GM19467 (cell line): ENCODE measurements at regions not wholly inside any gene's neighbourhood (a gene's known extent, or its start where the extent isn't known, plus 50 kb on each side); places are given as distances from the start of the nearest gene placed in this dataset.
"Not testable (repeated sequence)": the region's sequence is repeated elsewhere in the genome, so short reads cannot be mapped to it uniquely, and the experiment has no call there.

ENCODE experiments used
- ATAC-seq: cut with Tn5 transposase; IDR thresholded peaks from one replicate; pipeline ENCODE4 v1.9.1; 2021; ENCODE audit warnings: mild to moderate bottlenecking, moderate library complexity; ENCODE audit not compliant: unreplicated experiment

GRCh38 chr3:106825962-106826605, 551.2 kb upstream of the CCDC54 start:
- no peak for ATAC-seq

- ATAC-seq, result no peak
These were observed 550.4 kb upstream of the CCDC54 start for GRCh38 chr3:106826791-106827311.

GRCh38 chr3:106827515-106828213, 549.6 kb upstream of the CCDC54 start:
- no peak for ATAC-seq

GRCh38 chr3:106829206-106829605, 548.0 kb upstream of the CCDC54 start:
- no peak for ATAC-seq

- no peak for ATAC-seq
These were observed 546.9 kb upstream of the CCDC54 start for GRCh38 chr3:106830334-106830733.

GRCh38 chr3:106836906-106837305, 540.3 kb upstream of the CCDC54 start:
- no peak for ATAC-seq

GRCh38 chr3:106837616-106838015, 539.6 kb upstream of the CCDC54 start:
- ATAC-seq, result no peak

- ATAC-seq, result no peak
These were observed 537.5 kb upstream of the CCDC54 start for GRCh38 chr3:106839576-106840280.

- ATAC-seq, result no peak
These were observed 536.9 kb upstream of the CCDC54 start for GRCh38 chr3:106840319-106840718.

- no peak for ATAC-seq
These were observed 535.1 kb upstream of the CCDC54 start for GRCh38 chr3:106842151-106842550.

GRCh38 chr3:106844638-106845037, 532.6 kb upstream of the CCDC54 start:
- ATAC-seq, result no peak

GRCh38 chr3:106848099-106848498, 529.1 kb upstream of the CCDC54 start:
- no peak for ATAC-seq

GRCh38 chr3:106850437-106850836, 526.8 kb upstream of the CCDC54 start:
- no peak for ATAC-seq

- not testable (repeated sequence) for ATAC-seq
These were observed 518.9 kb upstream of the CCDC54 start for GRCh38 chr3:106858321-106858720.

- ATAC-seq, result no peak
These were observed 517.1 kb upstream of the CCDC54 start for GRCh38 chr3:106860182-106860581.

GRCh38 chr3:106862067-106862466, 515.2 kb upstream of the CCDC54 start:
- no peak for ATAC-seq

- no peak for ATAC-seq
These were observed 499.6 kb upstream of the CCDC54 start for GRCh38 chr3:106877627-106878026.

- ATAC-seq, result no peak
These were observed 497.0 kb upstream of the CCDC54 start for GRCh38 chr3:106880206-106880605.

GRCh38 chr3:106881186-106881585, 496.1 kb upstream of the CCDC54 start:
- ATAC-seq, result no peak

GRCh38 chr3:106882297-106882696, 494.9 kb upstream of the CCDC54 start:
- ATAC-seq, result no peak

- no peak for ATAC-seq
These were observed 471.2 kb upstream of the CCDC54 start for GRCh38 chr3:106906074-106906473.
